Vagina (tissue), 2 donors: ENCODE measurements at regions not wholly inside any gene's neighbourhood (a gene's known extent, or its start where the extent isn't known, plus 50 kb on each side); places are given as distances from the start of the nearest gene placed in this dataset.

Source experiments
- CTCF ChIP-seq, 3 experiments: fragments of 450-650 bp in 2 of 3; fragments of 200-600 bp in 1 of 3; sonication (generic) in 1 of 3; IDR thresholded peaks; one replicate each; pipeline ENCODE4 v1.5.1; 2017 to 2019; ENCODE audit warnings: antibody characterized with exemption in 3 of 3, mild to moderate bottlenecking in 2 of 3, moderate library complexity in 2 of 3
- POLR2A ChIP-seq, 2 donors: fragments of 450-650 bp; IDR thresholded peaks; one replicate each; pipeline ENCODE4 v1.6.1; 2017; ENCODE audit warnings: antibody characterized with exemption in 2 of 2, mild to moderate bottlenecking in 2 of 2, moderate library complexity in 2 of 2
- POLR2AphosphoS5 ChIP-seq, 2 donors: sonication (generic); formaldehyde crosslinking; IDR thresholded peaks; one replicate each; pipeline ENCODE4 v1.9.0; 2017; ENCODE audit warnings: antibody characterized with exemption in 2 of 2, mild to moderate bottlenecking in 2 of 2, low read depth in 1 of 2; ENCODE audit not compliant: insufficient read depth in 1 of 2

- TF ChIP-seq CTCF (IDR thresholded peaks at IDR 0.05) = no peak
- TF ChIP-seq POLR2AphosphoS5 (IDR thresholded peaks at IDR 0.05; ENCODE audit: insufficient read depth in 1 of 2, low read depth in 1 of 2) = no peak
- no peak for TF ChIP-seq POLR2A (IDR thresholded peaks at IDR 0.05)
Measured at GRCh38 chr10:78139341-78139740, 105.7 kb downstream of the RPS24 start.
